K562 (cell line): ENCODE measurements at regions not wholly inside any gene's neighbourhood (a gene's known extent, or its start where the extent isn't known, plus 50 kb on each side); places are given as distances from the start of the nearest gene placed in this dataset.

ENCODE experiments used
- ATAC-seq: fragments of 200-7000 bp; cut with Tn5 transposase; 3 replicates; pipeline ENCODE4 v1.9.1; 2020; ENCODE audit warnings: moderate library complexity
- BruUV-seq: library from RNA; stranded (reverse); fragments of 400-500 nt; replicated peaks from 2 replicates; lab custom pipeline; 2021; lab: Mats Ljungman, UMichigan
- CTCF ChIA-PET: fragments of 300-600 bp; formaldehyde crosslinking; extraction: SDS; loops from one replicate; lab custom pipeline; 2021; ENCODE audit warnings: low intra/inter-chr PET ratio; lab: Yijun Ruan, JAX
- POLR2A ChIA-PET: fragments of 300-600, 350-650 bp; sonication (Branson Sonifier 250); formaldehyde crosslinking; extraction: SDS; loops from one replicate; lab custom pipeline; 2021; ENCODE audit warnings: antibody characterized with exemption, inconsistent platforms; lab: Yijun Ruan, JAX
- DNase-seq, 4 experiments: peaks; one replicate each; pipeline versions ENCODE4 v3.0.0 to v3.0.0-alpha.2; 2011 to 2018; ENCODE audit warnings: low spot score in 3 of 4, mixed read lengths in 3 of 4; ENCODE audit errors: extremely low read depth in 1 of 4
- FAIRE-seq: peaks from 2 replicates; lab custom pipeline; 2011; peaks lifted over from hg19 to GRCh38; lab: Jason Lieb, UNC
- H2AFZ ChIP-seq: 2 replicates; pipeline ENCODE4 v1.6.0; 2011; ENCODE audit warnings: low read depth, low read length, control low read depth, inconsistent platforms
- H3K27ac ChIP-seq: fragments of 200-600 bp; 3 replicates; pipeline ENCODE4 v1.8.0; 2011; ENCODE audit warnings: low read depth, mild to moderate bottlenecking, control low read depth, inconsistent platforms, low read length, moderate library complexity, mixed read lengths; ENCODE audit errors: extremely low read depth
- H3K27me3 ChIP-seq, 2 experiments: fragments of 300-600 bp in 1 of 2; 2 replicates in 1 of 2; 3 replicates in 1 of 2; pipeline versions ENCODE4 v1.6.0 to v1.8.0; 2011; ENCODE audit warnings: inconsistent platforms in 2 of 2, low read length in 2 of 2, mild to moderate bottlenecking in 1 of 2, mixed read lengths in 1 of 2, moderate library complexity in 1 of 2; ENCODE audit not compliant: control insufficient read depth in 2 of 2, insufficient read depth in 2 of 2
- H3K36me3 ChIP-seq: fragments of 300-600 bp; 3 replicates; pipeline ENCODE4 v1.8.0; 2011; ENCODE audit warnings: mild to moderate bottlenecking, low read length, inconsistent platforms; ENCODE audit not compliant: control insufficient read depth, insufficient read depth
- H3K4me1 ChIP-seq, 2 experiments: fragments of 200-600 bp in 1 of 2; replicated peaks in 1 of 2; 2 replicates in 1 of 2; 3 replicates in 1 of 2; pipeline versions ENCODE4 v1.5.1 to v1.8.0; 2011; ENCODE audit warnings: inconsistent platforms in 2 of 2, low read length in 2 of 2, mild to moderate bottlenecking in 1 of 2, mixed read lengths in 1 of 2, moderate library complexity in 1 of 2; ENCODE audit not compliant: control insufficient read depth in 2 of 2, insufficient read depth in 2 of 2
- H3K4me2 ChIP-seq: 2 replicates; pipeline ENCODE4 v1.6.1; 2011; ENCODE audit warnings: low read length, control low read depth, inconsistent platforms, mixed read lengths; ENCODE audit not compliant: insufficient read depth
- H3K4me3 ChIP-seq: fragments of 200-600 bp; sonication (generic), shearing (Covaris generic); 2 replicates; pipeline ENCODE4 v1.5.1; 2016; ENCODE audit warnings: control low read depth, inconsistent platforms
- H3K79me2 ChIP-seq: fragments of 200-600 bp; 3 replicates; pipeline ENCODE4 v1.8.0; 2011; ENCODE audit warnings: low read length, inconsistent platforms; ENCODE audit not compliant: control insufficient read depth, insufficient read depth
- H3K9ac ChIP-seq, 2 experiments: 2 replicates each; pipeline versions ENCODE4 v1.6.0 to v1.6.1; 2011; ENCODE audit warnings: low read depth in 2 of 2, low read length in 2 of 2, control low read depth in 1 of 2, inconsistent platforms in 1 of 2, mild to moderate bottlenecking in 1 of 2, mixed read lengths in 1 of 2; ENCODE audit not compliant: insufficient read depth in 1 of 2
- H3K9me1 ChIP-seq: one replicate; pipeline ENCODE4 v1.6.0; 2011; ENCODE audit warnings: inconsistent platforms, mild to moderate bottlenecking, low read length, moderate library complexity; ENCODE audit not compliant: control insufficient read depth, insufficient read depth
- H3K9me3 ChIP-seq: replicated peaks from 2 replicates; pipeline ENCODE4 v1.5.1; 2011; ENCODE audit warnings: low read depth, low read length, inconsistent platforms; ENCODE audit not compliant: control insufficient read depth, insufficient read depth
- H4K20me1 ChIP-seq: replicated peaks from 2 replicates; pipeline ENCODE4 v1.6.1; 2011; ENCODE audit warnings: low read length, inconsistent platforms, mixed read lengths; ENCODE audit not compliant: control insufficient read depth, insufficient read depth
- FOS ChIP-seq: IDR thresholded peaks from 3 replicates; pipeline ENCODE4 v1.6.1; 2011; ENCODE audit not compliant: insufficient read length; ENCODE audit errors: extremely low read depth
- HLTF ChIP-seq: fragments of 450-650 bp; IDR thresholded peaks from 2 replicates; pipeline ENCODE4 v1.6.1; 2016
- HNRNPK ChIP-seq: fragments of 200-400 bp; formaldehyde crosslinking; IDR thresholded peaks from one replicate; pipeline ENCODE4 v1.6.1; 2018; ENCODE audit warnings: mild to moderate bottlenecking, low read depth, low read length; ENCODE audit not compliant: poor library complexity, severe bottlenecking
- LCOR ChIP-seq: sonication (generic); formaldehyde crosslinking; IDR thresholded peaks from 2 replicates; pipeline ENCODE4 v1.8.0; 2022; ENCODE audit warnings: mild to moderate bottlenecking, missing genetic modification reagents
- YY1 ChIP-seq, 3 experiments: IDR thresholded peaks; 2 replicates each; pipeline ENCODE4 v1.6.1; 2011; ENCODE audit warnings: low read length in 2 of 3, mild to moderate bottlenecking in 2 of 3, moderate library complexity in 2 of 3, borderline replicate concordance in 1 of 3, control low read depth in 1 of 3, low read depth in 1 of 3; ENCODE audit not compliant: insufficient read depth in 3 of 3, insufficient replicate concordance in 2 of 3, control insufficient read depth in 1 of 3, insufficient read length in 1 of 3; ENCODE audit errors: extremely low read depth in 1 of 3
- ZBTB17 ChIP-seq: fragments of 450-650 bp; formaldehyde crosslinking; IDR thresholded peaks from 2 replicates; pipeline ENCODE4 v1.4.0; 2020; ENCODE audit warnings: mild to moderate bottlenecking
- WGBS: fragments of 100-300 bp; shearing (Covaris generic); methylation state at CpG from one replicate; pipeline ENCODE4 v1.1.6; 2016; ENCODE audit warnings: low coverage, mixed read lengths; ENCODE audit not compliant: insufficient coverage; ENCODE audit errors: missing lambda C conversion rate; 5-methylcytosine and 5-hydroxymethylcytosine counted together
- in situ Hi-C: fragments of 300-500 bp; cut with MboI; formaldehyde crosslinking; loops from 4 replicates; pipeline ENCODE4 v1.15.0; 2018; ENCODE audit warnings: inconsistent platforms, mixed read lengths
- intact Hi-C: fragments of 100-400 bp; cut with micrococcal nuclease; formaldehyde crosslinking; loops from 2 replicates; pipeline ENCODE4 v1.14.2; 2022
- TF ChIP-seq, protein P1 (sequence below): fragments of 250-450 bp; sonication (Bioruptor Pico); IDR thresholded peaks from 2 replicates; pipeline ENCODE4 v1.4.0; 2020; ENCODE audit warnings: mild to moderate bottlenecking
- TF ChIP-seq, protein P2 (sequence below): fragments of 450-650 bp; formaldehyde crosslinking; IDR thresholded peaks from 2 replicates; pipeline ENCODE4 v1.4.0; 2020; ENCODE audit warnings: mild to moderate bottlenecking, moderate library complexity
- TF ChIP-seq, protein P3 (sequence below): fragments of 250-450 bp; sonication (Bioruptor Pico); IDR thresholded peaks from 2 replicates; pipeline ENCODE4 v1.9.0; 2021; ENCODE audit warnings: mild to moderate bottlenecking
- TF ChIP-seq, protein P4 (sequence below), 2 experiments: IDR thresholded peaks in 1 of 2; conservative IDR thresholded peaks in 1 of 2; 2 replicates each; pipeline ENCODE4 v1.6.1; 2016; ENCODE audit warnings: low read depth in 2 of 2, mild to moderate bottlenecking in 1 of 2, missing compliant biosample characterization in 1 of 2, missing genetic modification characterization in 1 of 2, moderate library complexity in 1 of 2

DNA sequence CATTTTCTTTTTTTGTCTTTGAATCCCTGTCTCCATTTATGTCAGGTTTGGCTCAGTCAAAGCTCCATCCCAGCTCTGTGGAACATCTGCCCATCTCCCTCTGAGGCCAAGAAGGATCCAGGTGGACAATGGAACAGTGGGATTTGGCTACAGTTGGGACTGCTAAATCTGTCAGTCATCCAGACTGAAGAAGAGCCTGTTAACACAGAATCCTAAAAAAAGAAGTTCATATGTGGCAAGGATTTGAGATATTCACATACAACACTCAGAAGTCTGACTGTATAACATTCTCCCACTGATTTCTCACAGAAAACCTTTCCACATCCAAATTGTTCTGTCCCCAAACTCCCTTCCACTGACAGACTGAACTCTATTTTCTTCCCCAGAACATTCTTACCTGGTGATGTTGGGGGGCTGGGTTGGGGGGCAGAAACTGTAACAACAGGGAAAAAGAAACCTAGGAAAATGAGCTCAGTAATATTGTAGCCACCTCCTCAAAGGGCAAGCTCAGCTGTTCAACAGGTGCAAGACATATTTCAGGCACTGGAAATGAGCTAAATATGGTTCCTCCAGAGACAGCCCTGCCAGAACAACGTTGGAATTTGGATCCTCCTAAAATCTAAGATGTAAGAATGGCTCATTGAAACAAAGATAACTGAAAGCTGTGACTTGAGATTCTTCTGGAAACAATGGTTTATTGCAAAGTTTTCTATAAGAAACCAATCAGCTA lies 301.5 kb upstream of the CDH5 start:
- Histone ChIP-seq H3K36me3 (no peaks in the 10 kb centered on the region), H4K20me1 (no peaks in the 10 kb centered on the region), H3K9me3 (no peaks in the 10 kb centered on the region), H3K4me3 (no peak overlapping the region), H3K9ac (no peak overlapping the region), H3K79me2 (no peaks in the 10 kb centered on the region), H2AFZ (no peak overlapping the region), H3K4me2 (no peak overlapping the region), H3K9me1 (no peaks in the 10 kb centered on the region), H3K27me3 (no peaks in the 10 kb centered on the region), H3K4me1 (no peaks in the 10 kb centered on the region), H3K27ac (no peak overlapping the region)
- intact Hi-C loops (no loop called here), in situ Hi-C loops (no loop called here)
- ATAC-seq (no peak), DNase-seq (no peak), FAIRE-seq (no peak)
- ChIA-PET POLR2A (interaction anchor here (0.6 to 0.8 kb wide), 2 partner anchors 16 to 154 kb away, joined by 3 to 4 read pairs; no protein-coding TSS in a partner anchor), CTCF (no interaction called here)
- 0% methylated on average over 1 of the region's 1 CpG for WGBS
- BruUV-seq, result no TSS peak
- TF ChIP-seq, protein P1, sequence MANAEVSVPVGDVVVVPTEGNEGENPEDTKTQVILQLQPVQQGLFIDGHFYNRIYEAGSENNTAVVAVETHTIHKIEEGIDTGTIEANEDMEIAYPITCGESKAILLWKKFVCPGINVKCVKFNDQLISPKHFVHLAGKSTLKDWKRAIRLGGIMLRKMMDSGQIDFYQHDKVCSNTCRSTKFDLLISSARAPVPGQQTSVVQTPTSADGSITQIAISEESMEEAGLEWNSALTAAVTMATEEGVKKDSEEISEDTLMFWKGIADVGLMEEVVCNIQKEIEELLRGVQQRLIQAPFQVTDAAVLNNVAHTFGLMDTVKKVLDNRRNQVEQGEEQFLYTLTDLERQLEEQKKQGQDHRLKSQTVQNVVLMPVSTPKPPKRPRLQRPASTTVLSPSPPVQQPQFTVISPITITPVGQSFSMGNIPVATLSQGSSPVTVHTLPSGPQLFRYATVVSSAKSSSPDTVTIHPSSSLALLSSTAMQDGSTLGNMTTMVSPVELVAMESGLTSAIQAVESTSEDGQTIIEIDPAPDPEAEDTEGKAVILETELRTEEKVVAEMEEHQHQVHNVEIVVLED (CRISPR knock-in tag), result no peak
- TF ChIP-seq HLTF (no peak), YY1 (IDR thresholded peaks at IDR 0.05; ENCODE audit: borderline replicate concordance in 1 of 3, control insufficient read depth in 1 of 3, extremely low read depth in 1 of 3, insufficient read depth in 3 of 3, insufficient read length in 1 of 3, insufficient replicate concordance in 2 of 3, low read depth in 1 of 3, low read length in 2 of 3) (no peak), FOS (no peak), LCOR (CRISPR knock-in tag) (no peak), ZBTB17 (CRISPR knock-in tag) (no peak), HNRNPK (no peak)
- TF ChIP-seq, protein P2, sequence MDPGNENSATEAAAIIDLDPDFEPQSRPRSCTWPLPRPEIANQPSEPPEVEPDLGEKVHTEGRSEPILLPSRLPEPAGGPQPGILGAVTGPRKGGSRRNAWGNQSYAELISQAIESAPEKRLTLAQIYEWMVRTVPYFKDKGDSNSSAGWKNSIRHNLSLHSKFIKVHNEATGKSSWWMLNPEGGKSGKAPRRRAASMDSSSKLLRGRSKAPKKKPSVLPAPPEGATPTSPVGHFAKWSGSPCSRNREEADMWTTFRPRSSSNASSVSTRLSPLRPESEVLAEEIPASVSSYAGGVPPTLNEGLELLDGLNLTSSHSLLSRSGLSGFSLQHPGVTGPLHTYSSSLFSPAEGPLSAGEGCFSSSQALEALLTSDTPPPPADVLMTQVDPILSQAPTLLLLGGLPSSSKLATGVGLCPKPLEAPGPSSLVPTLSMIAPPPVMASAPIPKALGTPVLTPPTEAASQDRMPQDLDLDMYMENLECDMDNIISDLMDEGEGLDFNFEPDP (CRISPR knock-in tag), result no peak
- TF ChIP-seq, protein P3, sequence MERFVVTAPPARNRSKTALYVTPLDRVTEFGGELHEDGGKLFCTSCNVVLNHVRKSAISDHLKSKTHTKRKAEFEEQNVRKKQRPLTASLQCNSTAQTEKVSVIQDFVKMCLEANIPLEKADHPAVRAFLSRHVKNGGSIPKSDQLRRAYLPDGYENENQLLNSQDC (CRISPR knock-in tag), result no peak
- TF ChIP-seq, protein P4, sequence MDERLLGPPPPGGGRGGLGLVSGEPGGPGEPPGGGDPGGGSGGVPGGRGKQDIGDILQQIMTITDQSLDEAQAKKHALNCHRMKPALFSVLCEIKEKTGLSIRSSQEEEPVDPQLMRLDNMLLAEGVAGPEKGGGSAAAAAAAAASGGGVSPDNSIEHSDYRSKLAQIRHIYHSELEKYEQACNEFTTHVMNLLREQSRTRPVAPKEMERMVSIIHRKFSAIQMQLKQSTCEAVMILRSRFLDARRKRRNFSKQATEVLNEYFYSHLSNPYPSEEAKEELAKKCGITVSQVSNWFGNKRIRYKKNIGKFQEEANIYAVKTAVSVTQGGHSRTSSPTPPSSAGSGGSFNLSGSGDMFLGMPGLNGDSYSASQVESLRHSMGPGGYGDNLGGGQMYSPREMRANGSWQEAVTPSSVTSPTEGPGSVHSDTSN (CRISPR knock-in tag; IDR thresholded peaks at IDR 0.05; ENCODE audit: low read depth), result no peak
- TF ChIP-seq, protein P4 (tag; conservative IDR thresholded peaks at IDR 0.05; ENCODE audit: low read depth), result no peak
